ENCODE measurements at regions not wholly inside any gene's neighbourhood (a gene's known extent, or its start where the extent isn't known, plus 50 kb on each side); places are given as distances from the start of the nearest gene placed in this dataset.

GRCh38 chr3:150215616-150216015, 192.5 kb upstream of the TSC22D2 start:
- TF ChIP-seq CTCF (IDR thresholded peaks at IDR 0.05; ENCODE audit: control extremely low read depth in 1 of 3, insufficient read depth in 1 of 3, low read depth in 1 of 3, low read length in 3 of 3) (no peak), KDM1A (IDR thresholded peaks at IDR 0.05; ENCODE audit: borderline replicate concordance, low read length) (no peak), TAF1 (IDR thresholded peaks at IDR 0.05; ENCODE audit: low read depth, low read length) (no peak), POLR2AphosphoS5 (IDR thresholded peaks at IDR 0.05; ENCODE audit: low read depth, low read length) (no peak), GTF2F1 (IDR thresholded peaks at IDR 0.05; ENCODE audit: borderline replicate concordance, low read depth, low read length) (no peak), ATF3 (IDR thresholded peaks at IDR 0.05; ENCODE audit: insufficient read depth, low read depth, low read length) (no peak), CEBPB (IDR thresholded peaks at IDR 0.05; ENCODE audit: low read depth, low read length) (no peak), POLR2A (IDR thresholded peaks at IDR 0.05; ENCODE audit: control extremely low read depth in 1 of 2, low read depth in 2 of 2, low read length in 2 of 2) (no peak), RFX5 (IDR thresholded peaks at IDR 0.05; ENCODE audit: borderline replicate concordance, low read depth, low read length) (no peak), EZH2 (IDR thresholded peaks at IDR 0.05; ENCODE audit: low read depth, low read length, severe bottlenecking) (no peak), SP1 (IDR thresholded peaks at IDR 0.05; ENCODE audit: low read depth, low read length) (no peak), SIRT6 (IDR thresholded peaks at IDR 0.05; ENCODE audit: low read length) (no peak)
